AG04450 (cell line): ENCODE measurements at regions not wholly inside any gene's neighbourhood (a gene's known extent, or its start where the extent isn't known, plus 50 kb on each side); places are given as distances from the start of the nearest gene placed in this dataset.

ENCODE experiments used
- CTCF ChIA-PET: fragments of 300-600, 350-600 bp; formaldehyde crosslinking; extraction: SDS; loops from one replicate; lab custom pipeline; 2022; ENCODE audit warnings: antibody characterized with exemption, inconsistent platforms; lab: Charles Lee
- POLR2A ChIA-PET: fragments of 350-600 bp; formaldehyde crosslinking; extraction: SDS; loops from one replicate; lab custom pipeline; 2021; ENCODE audit warnings: antibody characterized with exemption, inconsistent platforms; lab: Yijun Ruan, JAX
- DNase-seq: peaks from one replicate; pipeline ENCODE4 v3.0.0-alpha.2; 2011; ENCODE audit warnings: low read depth, low spot score
- H3K27ac ChIP-seq: one replicate; pipeline ENCODE4 v1.5.1; 2012; ENCODE audit warnings: low read depth, low read length, control low read depth
- H3K27me3 ChIP-seq: one replicate; pipeline ENCODE4 v1.6.0; 2012; ENCODE audit warnings: low read length; ENCODE audit not compliant: control insufficient read depth, insufficient read depth
- H3K4me3 ChIP-seq: 2 replicates; pipeline ENCODE4 v1.5.1; 2011; ENCODE audit warnings: mild to moderate bottlenecking, low read depth, low read length, control low read depth
- H3K9me3 ChIP-seq: 2 replicates; pipeline ENCODE4 v1.5.1; 2012; ENCODE audit warnings: low read length; ENCODE audit not compliant: control insufficient read depth, insufficient read depth
- CTCF ChIP-seq: IDR thresholded peaks from 2 replicates; pipeline ENCODE4 v1.5.1; 2011; ENCODE audit warnings: low read depth, low read length, control low read depth, inconsistent platforms

- ChIA-PET CTCF (no interaction called here), POLR2A (no interaction called here)
- H3K27ac ChIP-seq, result no peak overlapping the region
- H3K27me3 ChIP-seq, result no peaks in the 10 kb centered on the region
- no peak overlapping the region for H3K4me3 ChIP-seq
- no peaks in the 10 kb centered on the region for H3K9me3 ChIP-seq
- DNase-seq, result no peak
- TF ChIP-seq CTCF, result no peak
Observed at GRCh38 chr6:84344005-84344404, 116.6 kb upstream of the CEP162 start.

- Histone ChIP-seq H3K9me3 (no peaks in the 10 kb centered on the region), H3K27ac (no peak overlapping the region), H3K27me3 (no peaks in the 10 kb centered on the region), H3K4me3 (no peak overlapping the region)
- DNase-seq, result no peak
- CTCF ChIA-PET, result no interaction called here
- POLR2A ChIA-PET, result no interaction called here
- TF ChIP-seq CTCF, result no peak
Observed at GRCh38 chr6:84340422-84340821, 113.0 kb upstream of the CEP162 start.

- no peaks in the 10 kb centered on the region for H3K9me3 ChIP-seq
- no peak overlapping the region for H3K27ac ChIP-seq
- ChIA-PET CTCF (no interaction called here), POLR2A (no interaction called here)
- no peak overlapping the region for H3K4me3 ChIP-seq
- no peak for TF ChIP-seq CTCF
- no peak for DNase-seq
- H3K27me3 ChIP-seq, result no peaks in the 10 kb centered on the region
Observed at GRCh38 chr6:84333842-84334241, 106.4 kb upstream of the CEP162 start.

- no peaks in the 10 kb centered on the region for H3K27me3 ChIP-seq
- H3K4me3 ChIP-seq, result no peak overlapping the region
- H3K27ac ChIP-seq, result no peak overlapping the region
- DNase-seq, result no peak
- H3K9me3 ChIP-seq, result no peaks in the 10 kb centered on the region
- TF ChIP-seq CTCF, result no peak
- ChIA-PET POLR2A (no interaction called here), CTCF (no interaction called here)
Observed at GRCh38 chr6:84332139-84333034, 104.9 kb upstream of the CEP162 start.

GRCh38 chr6:84330325-84330724 is 102.9 kb upstream of the CEP162 start:
- Histone ChIP-seq H3K27ac (no peak overlapping the region), H3K9me3 (no peaks in the 10 kb centered on the region), H3K4me3 (no peak overlapping the region), H3K27me3 (no peaks in the 10 kb centered on the region)
- ChIA-PET POLR2A (no interaction called here), CTCF (no interaction called here)
- no peak for DNase-seq
- no peak for TF ChIP-seq CTCF
